Testis (tissue), 2 donors: ENCODE measurements at regions not wholly inside any gene's neighbourhood (a gene's known extent, or its start where the extent isn't known, plus 50 kb on each side); places are given as distances from the start of the nearest gene placed in this dataset.

Source experiments
- CTCF ChIP-seq, 3 experiments: fragments of 450-650 bp in 2 of 3; fragments of 200-600 bp in 1 of 3; sonication (generic) in 1 of 3; IDR thresholded peaks; one replicate each; pipeline ENCODE4 v1.5.1; 2016 to 2019; ENCODE audit warnings: antibody characterized with exemption in 3 of 3, mild to moderate bottlenecking in 2 of 3, moderate library complexity in 1 of 3
- POLR2A ChIP-seq: fragments of 450-650 bp; IDR thresholded peaks from one replicate; pipeline ENCODE4 v1.6.1; 2017; ENCODE audit warnings: antibody characterized with exemption, mild to moderate bottlenecking, moderate library complexity

- no peak for TF ChIP-seq POLR2A
- TF ChIP-seq CTCF (IDR thresholded peaks at IDR 0.05): no peak
Measured at GRCh38 chr1:213689260-213689659, 298.5 kb upstream of the PROX1 start.
